GM12891 (cell line): ENCODE measurements at regions not wholly inside any gene's neighbourhood (a gene's known extent, or its start where the extent isn't known, plus 50 kb on each side); places are given as distances from the start of the nearest gene placed in this dataset.

ENCODE experiments used
- PAX5 ChIP-seq: IDR thresholded peaks from 2 replicates; pipeline ENCODE4 v1.6.1; 2011; ENCODE audit warnings: low read length, moderate library complexity, mild to moderate bottlenecking; ENCODE audit not compliant: insufficient read depth, severe bottlenecking
- POLR2A ChIP-seq: IDR thresholded peaks from 2 replicates; pipeline ENCODE4 v1.6.1; 2011; ENCODE audit warnings: low read depth, low read length, control low read depth
- POLR2AphosphoS5 ChIP-seq: IDR thresholded peaks from 2 replicates; pipeline ENCODE4 v1.6.1; 2011; ENCODE audit warnings: low read depth, low read length, control low read depth
- POU2F2 ChIP-seq: IDR thresholded peaks from 2 replicates; pipeline ENCODE4 v1.6.1; 2011; ENCODE audit warnings: low read depth, mild to moderate bottlenecking, control low read depth, low read length, moderate library complexity
- SPI1 ChIP-seq: IDR thresholded peaks from 2 replicates; pipeline ENCODE4 v1.6.1; 2011; ENCODE audit warnings: low read depth, low read length, control low read depth
- TAF1 ChIP-seq: IDR thresholded peaks from 2 replicates; pipeline ENCODE4 v1.6.1; 2011; ENCODE audit warnings: low read depth, low read length, control low read depth

- TF ChIP-seq POLR2AphosphoS5 (no peak), POLR2A (no peak), TAF1 (no peak), SPI1 (no peak), PAX5 (no peak), POU2F2 (no peak)
Observed at GRCh38 chrX:113157496-113157895, 316.9 kb upstream of the AMOT start.
